IPS-11a (cell line): ENCODE measurements at regions not wholly inside any gene's neighbourhood (a gene's known extent, or its start where the extent isn't known, plus 50 kb on each side); places are given as distances from the start of the nearest gene placed in this dataset.
"Not testable (repeated sequence)": the region's sequence is repeated elsewhere in the genome, so short reads cannot be mapped to it uniquely, and the experiment has no call there.

ENCODE experiments used
- H3K4me3 ChIP-seq: one replicate; pipeline ENCODE4 v1.5.1; 2013; ENCODE audit warnings: low read depth, low read length, control low read depth

DNA sequence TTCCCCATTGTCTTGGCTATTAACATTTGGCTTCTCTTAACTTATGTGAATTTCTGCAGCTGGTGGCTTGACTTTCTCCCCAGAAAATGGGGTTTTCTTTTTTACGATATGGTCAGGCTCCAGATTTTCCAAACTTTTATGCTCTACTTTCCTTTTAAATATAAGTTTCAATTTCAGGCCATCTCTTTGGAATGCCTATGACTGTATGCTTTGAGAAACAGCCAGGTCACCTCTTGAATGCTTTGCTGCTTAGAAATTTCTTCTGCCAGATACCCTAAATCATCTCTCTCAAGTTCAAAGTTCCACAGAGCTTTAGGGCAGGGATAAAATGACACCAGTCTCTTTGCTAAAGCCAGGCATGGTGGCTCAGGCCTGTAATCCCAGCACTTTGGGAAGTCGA lies 212.9 kb upstream of the SMIM31 start:
- no peak overlapping the region for H3K4me3 ChIP-seq

DNA sequence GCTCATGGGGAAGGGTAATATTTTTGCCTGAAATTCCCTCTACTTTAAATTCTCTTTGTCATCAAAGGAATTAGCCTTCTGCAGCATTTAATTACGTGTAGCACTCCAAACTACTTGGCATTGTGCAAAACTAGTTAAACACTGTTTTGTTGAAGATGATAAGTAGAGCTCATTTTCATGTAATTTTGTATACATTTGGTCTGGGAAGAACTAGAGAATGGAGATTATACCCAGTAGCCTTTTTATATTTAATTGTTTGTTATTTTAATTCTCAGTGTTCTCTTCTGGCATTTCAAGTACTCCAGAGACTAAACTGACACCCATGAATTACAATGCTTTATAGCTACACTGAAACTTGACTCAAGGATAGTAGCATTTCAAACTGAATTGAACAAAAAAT lies 211.5 kb upstream of the SMIM31 start:
- H3K4me3 ChIP-seq: no peak overlapping the region

DNA sequence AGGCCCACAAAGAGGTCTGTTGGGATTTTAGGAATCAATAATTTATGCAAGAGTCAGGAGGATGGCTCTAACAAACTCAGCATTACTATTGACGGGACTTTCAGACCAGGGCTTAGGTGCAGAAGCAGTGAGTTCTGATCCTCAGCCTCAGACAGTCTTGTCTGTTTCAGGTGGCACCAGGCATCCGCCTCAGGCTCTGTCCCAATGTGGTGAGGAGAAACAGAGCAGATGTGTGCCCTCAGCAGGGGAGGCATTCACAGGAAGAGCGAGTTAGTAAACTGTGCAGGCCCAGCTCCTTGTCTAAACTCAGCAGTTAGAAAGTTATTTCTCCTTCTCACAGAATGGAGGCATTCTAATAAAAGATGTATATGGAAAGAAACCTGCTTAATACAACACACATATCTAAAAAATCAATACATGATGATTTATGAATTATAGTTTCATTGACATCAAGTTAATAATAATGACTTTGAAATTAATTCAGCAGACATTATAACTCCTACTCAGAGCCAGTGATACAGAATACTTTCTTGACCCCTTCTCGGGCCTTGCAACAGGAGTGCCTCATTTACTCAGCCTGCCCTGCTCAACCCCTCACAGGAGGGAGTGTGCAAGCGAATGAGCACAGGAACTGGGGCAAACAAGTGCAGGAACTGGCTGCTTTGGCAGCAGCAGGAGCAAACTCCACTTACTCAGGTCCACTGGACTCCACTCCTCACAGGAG lies 202.8 kb upstream of the SMIM31 start:
- H3K4me3 ChIP-seq: no peak overlapping the region

DNA sequence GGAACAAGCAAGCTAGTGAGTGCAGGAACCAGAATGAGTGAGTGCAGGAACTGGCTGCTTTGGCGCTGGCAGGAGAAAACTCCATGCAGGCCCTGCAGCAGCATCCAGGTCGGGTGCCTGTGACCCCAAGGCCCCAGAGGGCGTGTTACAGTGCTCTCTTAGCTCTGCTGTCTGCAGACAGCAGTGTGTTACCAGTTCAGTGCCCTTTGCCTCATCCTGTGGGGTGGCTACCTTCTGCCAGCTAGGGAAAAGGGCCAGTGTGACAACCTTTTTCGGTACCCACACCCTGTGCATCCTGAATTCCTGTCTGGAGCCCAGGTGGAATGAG lies 202.3 kb upstream of the SMIM31 start:
- no peak overlapping the region for H3K4me3 ChIP-seq

DNA sequence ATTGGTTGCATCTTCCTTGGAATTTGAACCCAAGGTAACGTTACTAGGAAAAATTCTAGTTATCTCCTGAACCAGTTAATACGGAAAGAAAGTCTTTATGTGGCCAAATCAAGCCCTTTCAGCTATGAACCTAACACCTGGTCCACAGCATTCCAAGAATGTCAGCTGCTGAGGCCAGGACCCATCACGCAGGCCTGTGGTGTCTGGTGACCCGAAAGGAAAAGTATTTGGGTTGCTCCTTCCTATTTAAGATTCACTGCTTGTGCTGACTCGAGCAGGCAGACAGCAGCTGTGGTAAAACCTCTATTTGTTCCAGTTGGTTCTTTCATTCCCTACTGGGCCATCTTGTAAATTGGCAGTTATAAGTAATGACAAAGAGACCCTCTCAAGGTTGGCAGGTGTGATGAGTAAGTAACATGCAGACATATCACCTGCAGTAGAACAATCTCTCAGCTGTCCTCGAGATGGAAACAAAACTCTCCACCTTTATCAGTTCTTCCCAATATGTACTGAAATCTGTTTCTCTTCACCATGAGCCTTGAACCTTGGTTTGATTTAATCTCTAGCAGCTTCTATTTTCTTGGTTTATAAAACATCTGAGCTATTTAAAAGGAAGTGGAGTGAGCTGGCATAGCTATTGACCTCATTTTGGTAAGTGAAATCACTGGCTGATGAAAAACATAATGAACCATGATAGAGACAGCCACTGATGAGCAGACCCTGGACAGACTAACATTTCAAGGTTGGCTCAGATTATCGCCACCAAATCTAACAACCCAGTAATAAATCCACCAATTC lies 182.1 kb upstream of the SMIM31 start:
- H3K4me3 ChIP-seq: no peak overlapping the region

DNA sequence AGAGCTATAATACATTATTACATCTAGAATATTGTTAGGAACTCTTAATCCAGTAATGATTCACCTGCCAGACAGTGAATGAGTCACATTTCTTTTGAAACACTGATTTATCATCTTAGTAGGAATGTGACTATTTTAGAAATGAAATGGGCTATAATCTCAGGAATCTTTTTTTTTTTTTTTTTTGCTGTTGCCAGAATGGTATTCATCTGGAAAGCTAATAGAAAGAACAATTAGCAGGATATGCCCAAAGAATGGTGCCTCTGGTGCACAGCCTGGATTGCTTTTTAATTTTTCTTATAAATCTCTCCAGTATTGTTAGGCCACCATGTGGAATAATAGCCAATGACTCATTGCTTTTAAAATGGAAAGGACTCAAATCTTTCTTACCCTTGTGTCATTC lies 181.1 kb upstream of the SMIM31 start:
- no peak overlapping the region for H3K4me3 ChIP-seq

DNA sequence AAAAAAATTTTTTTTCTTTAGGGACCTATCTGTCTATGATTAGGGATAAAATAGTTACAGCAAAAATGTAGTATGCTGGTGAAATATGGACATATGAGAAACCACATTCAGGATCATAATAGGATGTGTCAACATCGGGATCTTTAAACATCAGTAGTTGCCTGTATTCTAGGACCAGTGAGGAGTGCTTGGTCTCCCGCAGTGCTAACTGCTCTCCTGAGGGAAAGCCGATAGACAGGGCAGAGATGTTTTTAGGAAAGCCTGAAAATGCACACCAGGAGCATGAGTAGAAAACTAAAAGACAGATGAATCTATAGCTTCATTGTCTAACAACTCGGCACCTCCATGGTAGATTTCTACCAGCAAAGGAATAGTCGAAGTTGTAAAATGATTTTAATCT lies 178.1 kb upstream of the SMIM31 start:
- H3K4me3 ChIP-seq: no peak overlapping the region

DNA sequence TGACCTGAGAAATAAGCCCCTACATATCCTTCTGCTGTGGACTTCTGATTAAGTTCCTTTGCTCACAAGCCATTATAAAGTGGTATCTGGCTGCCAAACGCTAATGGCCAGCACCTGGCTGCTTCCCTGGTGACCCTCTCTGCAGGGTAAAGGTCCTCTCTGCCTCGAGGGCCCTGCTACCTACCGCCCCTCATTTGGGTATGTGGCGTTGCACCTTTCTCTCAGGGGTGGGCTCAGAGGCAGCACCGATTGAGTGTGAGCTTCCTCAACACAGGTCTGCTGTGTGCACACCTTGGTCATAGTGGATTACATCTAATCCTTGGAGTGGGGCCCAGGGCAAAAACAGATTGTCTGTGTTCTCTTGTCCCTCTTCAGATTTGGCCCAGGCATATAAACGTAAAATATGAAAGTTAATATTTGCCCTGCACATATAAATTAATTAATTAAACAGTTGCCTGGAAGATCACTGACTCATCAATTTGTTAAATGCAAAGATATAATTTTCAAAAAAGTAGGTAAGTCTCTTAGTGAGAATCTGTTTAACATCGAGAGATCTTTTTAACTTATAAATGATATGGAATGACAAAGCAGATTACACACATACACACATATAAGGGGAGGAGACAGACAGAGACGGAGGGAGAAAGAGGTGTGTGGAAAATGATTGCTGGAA lies 174.5 kb upstream of the SMIM31 start:
- H3K4me3 ChIP-seq: no peak overlapping the region

DNA sequence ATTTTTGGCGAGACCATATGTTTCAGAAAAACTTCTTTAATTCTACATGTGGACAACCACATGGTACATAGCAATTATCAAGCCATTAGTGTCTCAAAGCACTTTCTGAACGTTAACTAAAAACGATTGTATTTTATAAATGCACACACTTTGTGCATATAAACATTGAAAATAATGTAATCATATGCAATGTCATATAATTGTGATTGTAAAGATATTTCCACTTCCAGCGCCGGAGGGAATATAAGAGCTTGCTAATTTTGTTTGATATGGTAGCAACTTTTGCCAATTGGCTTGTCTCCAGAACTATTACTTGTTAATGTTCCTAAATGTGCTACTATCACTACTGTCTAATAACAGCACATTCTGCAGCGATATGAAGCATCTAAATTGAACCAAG lies 162.3 kb upstream of the SMIM31 start:
- no peak overlapping the region for H3K4me3 ChIP-seq

DNA sequence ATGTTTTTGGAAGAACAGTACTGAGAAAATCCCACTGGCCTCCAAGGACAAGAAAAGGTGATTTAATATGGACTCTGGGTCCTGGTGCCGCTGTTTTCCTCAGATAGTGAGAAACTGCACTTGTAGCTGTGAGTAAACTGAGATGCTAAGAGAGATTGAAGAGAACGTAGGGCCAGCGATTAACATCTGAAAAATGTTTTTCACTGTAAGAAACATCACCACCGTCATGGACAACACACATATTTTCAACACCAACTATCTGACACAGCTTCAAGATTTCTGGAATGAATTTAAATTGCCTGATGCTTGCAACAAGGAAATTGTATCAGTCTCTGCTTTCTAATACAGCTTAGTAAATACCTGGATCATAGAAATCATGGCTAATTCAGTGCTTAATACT lies 158.2 kb upstream of the SMIM31 start:
- H3K4me3 ChIP-seq: no peak overlapping the region

DNA sequence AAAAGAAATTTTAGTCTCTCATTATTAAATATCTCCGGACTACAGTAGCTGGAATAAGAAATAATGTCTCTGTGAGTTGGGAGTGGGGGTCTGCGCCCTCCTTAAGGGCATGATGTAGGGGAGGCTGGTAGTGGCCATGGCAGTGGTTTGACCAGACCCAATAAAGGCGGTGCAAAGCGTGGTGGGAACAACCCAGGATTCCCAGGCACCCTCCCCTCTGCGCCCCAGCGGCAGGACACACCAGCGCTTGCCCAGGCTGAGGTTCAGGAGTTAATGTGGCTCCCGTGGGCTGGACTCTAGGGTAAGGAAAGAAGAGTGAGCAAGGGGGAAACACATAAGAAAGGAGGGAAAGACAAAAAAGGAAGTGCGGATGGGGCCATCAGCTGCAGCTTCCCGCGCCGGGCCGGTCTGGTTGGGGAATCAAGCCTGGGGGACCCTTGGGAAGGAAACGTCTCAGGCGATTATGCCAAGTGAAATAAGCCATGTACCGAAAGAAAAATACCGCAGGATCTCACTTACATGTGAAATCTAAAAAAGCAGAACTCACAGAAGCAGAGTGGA lies 157.5 kb upstream of the SMIM31 start:
- H3K4me3 ChIP-seq: no peak overlapping the region

DNA sequence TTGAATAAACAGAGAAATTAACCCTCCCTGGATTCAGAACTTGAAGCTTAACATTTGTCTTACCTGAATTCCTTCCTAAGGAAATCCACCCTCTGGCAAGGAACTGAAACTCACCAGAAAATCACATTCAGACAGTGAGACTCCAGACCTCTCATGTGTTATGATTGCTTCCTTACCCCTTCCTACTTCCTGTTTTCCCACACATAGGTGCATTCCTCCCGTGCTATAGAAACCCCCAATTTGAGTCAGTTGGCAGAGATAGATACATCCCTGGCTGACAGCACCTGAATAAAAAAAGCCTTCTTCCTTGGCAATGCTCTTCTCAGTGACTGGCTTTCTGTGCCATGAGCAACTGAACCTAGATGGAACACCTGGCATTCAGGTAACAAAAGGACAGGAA lies 157.0 kb upstream of the SMIM31 start:
- H3K4me3 ChIP-seq: no peak overlapping the region

DNA sequence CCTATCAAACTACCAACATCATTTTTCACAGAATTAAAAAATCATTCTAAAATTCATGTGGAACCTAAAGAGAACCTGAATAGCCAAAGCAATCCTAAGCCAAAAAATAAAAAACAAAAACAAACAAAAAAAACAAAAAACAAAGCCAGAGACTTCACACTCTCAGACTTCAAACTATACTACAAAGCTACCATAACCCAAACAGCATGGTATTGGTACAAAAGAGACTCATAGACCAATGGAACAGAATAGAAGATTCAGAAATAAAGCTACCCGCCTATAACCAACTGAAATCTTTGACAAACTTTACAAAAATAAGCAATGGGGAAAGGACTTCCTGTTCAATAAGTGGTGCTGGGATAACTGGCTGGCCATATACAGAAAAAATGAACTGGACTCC lies 152.3 kb upstream of the SMIM31 start:
- H3K4me3 ChIP-seq: no peak overlapping the region

DNA sequence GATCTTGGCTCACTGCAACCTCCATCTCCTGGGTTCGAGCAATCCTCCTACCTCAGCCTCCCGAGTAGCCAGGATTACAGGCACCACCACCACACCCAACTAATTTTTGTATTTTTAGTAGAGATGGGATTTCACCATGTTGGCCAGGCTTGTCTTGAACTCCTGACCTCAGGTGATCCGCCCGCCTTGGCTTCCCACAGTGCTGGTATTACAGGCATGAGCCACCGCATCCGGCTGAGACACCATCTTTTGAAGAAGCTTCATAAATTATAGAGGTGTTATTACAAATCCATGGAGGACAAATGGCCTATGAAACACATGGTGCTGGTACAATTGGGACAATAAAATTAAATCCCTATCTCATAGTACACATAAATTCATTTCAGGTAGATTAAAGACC lies 148.1 kb upstream of the SMIM31 start:
- not testable (repeated sequence) for H3K4me3 ChIP-seq

DNA sequence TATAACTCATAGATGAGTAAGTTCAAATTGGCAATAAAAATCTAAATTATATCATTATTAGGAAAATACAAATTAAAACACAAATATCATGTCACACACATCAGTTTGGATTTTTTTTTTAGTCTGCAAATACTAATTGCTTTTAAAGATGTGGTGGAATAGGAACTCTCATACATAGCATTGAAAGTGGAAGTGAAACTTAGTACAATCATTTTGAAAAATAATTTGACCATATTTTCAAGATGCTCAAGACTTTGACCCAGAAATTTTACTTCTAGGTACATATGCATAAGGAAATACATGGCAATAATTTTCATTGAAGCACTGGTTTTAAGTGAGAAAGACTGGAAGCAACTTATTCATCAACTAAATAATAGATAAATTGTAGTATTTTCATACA lies 147.5 kb upstream of the SMIM31 start:
- no peak overlapping the region for H3K4me3 ChIP-seq

DNA sequence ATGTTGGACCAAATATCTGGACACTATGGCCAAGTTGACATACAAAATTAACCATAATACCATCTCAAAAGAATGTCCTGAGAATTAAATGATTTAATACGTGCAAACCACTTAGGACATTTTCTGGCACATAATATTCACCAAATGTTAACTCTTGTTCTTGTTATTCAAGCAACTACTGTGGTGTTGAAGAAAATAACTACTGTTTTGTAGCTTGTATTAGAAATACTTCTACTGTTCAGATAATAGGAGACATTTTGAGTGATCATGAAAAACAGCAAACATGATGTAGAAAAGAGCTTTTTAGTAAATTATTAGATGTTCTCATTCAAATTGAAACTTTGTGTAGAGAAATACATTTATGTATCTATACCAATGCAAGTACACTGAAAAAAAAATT lies 140.7 kb upstream of the SMIM31 start:
- H3K4me3 ChIP-seq: no peak overlapping the region

DNA sequence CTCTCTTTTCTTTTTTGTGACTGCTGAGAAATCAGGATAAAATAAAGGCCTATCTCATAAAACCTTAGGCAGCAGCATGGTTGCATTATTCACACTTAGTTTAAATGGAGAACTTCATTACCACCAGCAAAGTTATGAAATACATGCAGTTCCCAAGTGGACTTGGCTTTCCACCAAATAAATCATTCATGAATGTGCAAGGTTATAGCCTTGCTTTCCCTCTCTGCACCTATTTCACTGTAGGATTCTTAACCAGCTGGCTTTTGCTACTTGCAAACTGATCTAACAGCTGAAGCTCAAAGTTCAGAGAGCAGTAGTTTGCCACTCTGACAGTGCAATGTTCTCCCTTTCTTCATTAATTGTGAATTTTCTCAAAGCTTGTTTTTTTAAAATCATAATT lies 140.1 kb upstream of the SMIM31 start:
- no peak overlapping the region for H3K4me3 ChIP-seq

DNA sequence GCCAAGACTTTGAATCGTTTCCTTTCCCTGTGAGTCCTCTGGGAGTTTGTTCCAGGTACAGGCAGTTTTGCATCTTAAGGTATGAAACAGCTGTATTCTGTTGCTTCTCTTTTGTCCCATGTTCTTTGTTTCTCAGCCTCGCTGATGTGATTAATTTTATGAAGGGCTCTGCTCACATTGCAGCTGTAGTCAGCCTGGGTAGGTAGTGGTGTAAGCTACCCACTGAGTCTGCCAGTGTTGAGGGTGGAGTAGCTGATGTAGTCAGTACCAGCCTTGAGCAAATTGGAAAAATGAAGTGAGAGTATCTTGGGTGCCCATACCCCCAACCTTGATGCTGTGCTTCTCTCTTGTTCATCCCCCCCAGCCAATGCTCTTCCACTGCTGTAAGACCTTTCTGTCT lies 139.6 kb upstream of the SMIM31 start:
- no peak overlapping the region for H3K4me3 ChIP-seq

DNA sequence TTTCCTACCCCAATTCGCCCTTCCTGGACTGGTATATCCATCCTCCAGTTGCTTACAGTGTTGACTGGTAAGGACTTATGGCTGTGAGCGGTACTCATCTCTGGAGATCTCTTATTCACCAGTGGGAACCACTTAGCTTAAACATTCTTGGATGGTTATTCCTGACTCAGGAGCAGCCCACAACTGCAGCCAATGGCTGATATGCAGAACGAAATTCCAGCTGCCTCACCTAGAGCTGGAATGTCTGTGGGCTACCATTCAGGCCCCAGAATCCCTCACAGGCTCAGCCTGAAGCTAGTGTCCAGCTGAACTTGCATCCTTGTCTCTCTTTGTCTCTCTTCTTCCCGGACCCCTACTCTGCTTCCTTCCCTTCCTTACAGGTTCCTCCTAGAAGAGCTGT lies 138.9 kb upstream of the SMIM31 start:
- H3K4me3 ChIP-seq: no peak overlapping the region

DNA sequence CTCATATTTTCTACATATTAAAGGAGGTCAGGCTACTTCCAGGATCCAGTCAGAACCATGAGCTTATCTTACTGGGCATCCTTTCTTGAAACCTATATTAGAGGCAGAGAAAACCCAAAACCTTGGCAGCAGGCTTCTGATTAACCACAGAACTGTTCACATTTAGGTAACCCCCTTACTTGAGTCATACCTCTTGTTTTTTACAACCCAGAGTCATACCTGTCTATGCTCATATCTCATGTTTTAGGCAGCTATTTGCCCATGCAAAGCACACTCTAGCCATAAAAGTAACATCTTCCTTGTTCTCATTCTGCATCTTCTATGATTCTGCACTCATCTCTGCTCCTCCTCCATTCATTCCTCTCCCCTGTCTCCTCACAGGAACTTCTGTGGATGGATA lies 138.0 kb upstream of the SMIM31 start:
- H3K4me3 ChIP-seq: no peak overlapping the region

DNA sequence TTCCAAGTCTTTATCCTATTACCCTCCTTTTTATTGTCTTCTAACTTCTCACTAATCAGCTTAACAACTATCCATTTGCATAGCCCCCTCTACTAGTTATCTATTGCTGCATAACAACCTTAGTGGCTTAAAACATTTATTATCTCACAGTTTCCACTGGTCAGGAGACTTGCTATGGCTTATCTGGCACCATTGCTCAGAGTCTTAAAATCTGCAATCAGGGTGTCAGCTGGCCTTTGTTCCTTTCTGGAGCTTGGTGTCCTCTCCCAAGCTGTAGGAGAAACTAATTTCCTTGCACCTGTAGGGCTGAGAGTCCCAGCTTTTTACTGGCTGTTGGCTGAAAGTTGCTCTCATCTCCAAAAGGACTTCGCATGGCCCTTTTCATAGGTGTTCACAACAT lies 137.0 kb upstream of the SMIM31 start:
- H3K4me3 ChIP-seq: no peak overlapping the region

DNA sequence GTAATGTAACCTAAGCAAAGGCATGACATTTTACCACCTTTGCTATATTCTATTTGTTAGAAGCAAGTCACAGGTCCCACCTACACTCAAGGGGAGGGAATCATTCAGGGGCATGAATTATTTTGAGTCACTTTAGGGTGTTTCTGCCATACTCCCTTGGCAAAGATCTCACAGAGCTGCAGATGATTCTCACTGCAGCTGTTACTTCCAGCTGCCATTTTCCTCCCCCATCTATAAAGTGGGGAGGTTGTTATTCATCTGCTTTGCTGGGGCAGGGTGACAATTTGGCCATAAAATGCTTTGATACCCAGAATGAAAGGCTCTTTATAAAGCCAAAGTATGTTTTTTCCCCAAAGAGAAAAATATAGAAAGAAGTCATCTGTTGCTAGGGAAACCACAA lies 136.5 kb upstream of the SMIM31 start:
- H3K4me3 ChIP-seq: no peak overlapping the region
